BJ (cell line): ENCODE measurements at regions not wholly inside any gene's neighbourhood (a gene's known extent, or its start where the extent isn't known, plus 50 kb on each side); places are given as distances from the start of the nearest gene placed in this dataset.

Experiments used
- CTCF ChIA-PET: fragments of 350-600 bp; formaldehyde crosslinking; extraction: SDS; loops from one replicate; lab custom pipeline; 2021; ENCODE audit warnings: antibody characterized with exemption, inconsistent platforms; lab: Yijun Ruan, JAX
- POLR2A ChIA-PET: fragments of 300-600 bp; sonication (Branson Sonifier 250); formaldehyde crosslinking; extraction: SDS; loops from one replicate; lab custom pipeline; 2021; ENCODE audit warnings: antibody characterized with exemption; lab: Charles Lee
- DNase-seq: peaks from one replicate; pipeline ENCODE4 v3.0.0-alpha.2; 2011; ENCODE audit warnings: low read depth
- H3K27me3 ChIP-seq: 2 replicates; pipeline ENCODE4 v1.6.0; 2011; ENCODE audit warnings: low read length; ENCODE audit not compliant: control insufficient read depth, insufficient read depth
- H3K36me3 ChIP-seq: 2 replicates; pipeline ENCODE4 v1.5.1; 2011; ENCODE audit warnings: low read length; ENCODE audit not compliant: control insufficient read depth, insufficient read depth
- H3K4me3 ChIP-seq: 2 replicates; pipeline ENCODE4 v1.5.1; 2011; ENCODE audit warnings: low read depth, mild to moderate bottlenecking, control low read depth, low read length
- CTCF ChIP-seq: IDR thresholded peaks from 2 replicates; pipeline ENCODE4 v1.5.1; 2011; ENCODE audit warnings: low read depth, mild to moderate bottlenecking, control low read depth, inconsistent platforms, low read length, moderate library complexity; ENCODE audit not compliant: insufficient read depth

GRCh38 chr4:19236473-19236872, 1015.2 kb upstream of the SLIT2 start:
- Histone ChIP-seq H3K36me3 (no peaks in the 10 kb centered on the region), H3K4me3 (no peak overlapping the region), H3K27me3 (no peaks in the 10 kb centered on the region)
- POLR2A ChIA-PET: no interaction called here
- no peak for TF ChIP-seq CTCF
- CTCF ChIA-PET: no interaction called here
- no peak for DNase-seq

- no peaks in the 10 kb centered on the region for H3K36me3 ChIP-seq
- ChIA-PET CTCF (no interaction called here), POLR2A (no interaction called here)
- no peak for DNase-seq
- no peaks in the 10 kb centered on the region for H3K27me3 ChIP-seq
- no peak overlapping the region for H3K4me3 ChIP-seq
- TF ChIP-seq CTCF: no peak
Measured at GRCh38 chr4:19230906-19231545, 1020.7 kb upstream of the SLIT2 start.

- Histone ChIP-seq H3K36me3 (no peaks in the 10 kb centered on the region), H3K27me3 (no peaks in the 10 kb centered on the region), H3K4me3 (no peak overlapping the region)
- POLR2A ChIA-PET: no interaction called here
- no peak for DNase-seq
- no peak for TF ChIP-seq CTCF
- CTCF ChIA-PET: interaction anchor here (1.0 to 1.2 kb wide), 2 partner anchors 1021 to 1457 kb away, joined by 3 read pairs; no protein-coding TSS in a partner anchor
Measured at GRCh38 chr4:19227701-19228100, 1024.0 kb upstream of the SLIT2 start.

GRCh38 chr4:19224820-19225219, 1026.9 kb upstream of the SLIT2 start:
- CTCF ChIA-PET: no interaction called here
- DNase-seq: no peak
- POLR2A ChIA-PET: no interaction called here
- H3K27me3 ChIP-seq: no peaks in the 10 kb centered on the region
- H3K4me3 ChIP-seq: no peak overlapping the region
- H3K36me3 ChIP-seq: no peaks in the 10 kb centered on the region
- no peak for TF ChIP-seq CTCF

GRCh38 chr4:19216476-19216875, 1035.2 kb upstream of the SLIT2 start:
- POLR2A ChIA-PET: no interaction called here
- CTCF ChIA-PET: no interaction called here
- no peak for DNase-seq
- no peaks in the 10 kb centered on the region for H3K27me3 ChIP-seq
- no peak for TF ChIP-seq CTCF
- H3K4me3 ChIP-seq: no peak overlapping the region
- no peaks in the 10 kb centered on the region for H3K36me3 ChIP-seq
